A673 (cell line): ENCODE measurements at regions not wholly inside any gene's neighbourhood (a gene's known extent, or its start where the extent isn't known, plus 50 kb on each side); places are given as distances from the start of the nearest gene placed in this dataset.

Source experiments
- BruUV-seq: library from RNA; stranded (reverse); fragments of 400-500 nt; replicated peaks from 2 replicates; lab custom pipeline; 2021; lab: Mats Ljungman, UMichigan
- CTCF ChIA-PET: fragments of 300-600 bp; sonication (Branson Sonifier 250); formaldehyde crosslinking; loops from one replicate; lab custom pipeline; 2022; ENCODE audit warnings: antibody characterized with exemption; lab: Charles Lee
- POLR2A ChIA-PET: fragments of 300-600 bp; sonication (Branson Sonifier 250); formaldehyde crosslinking; loops from one replicate; lab custom pipeline; 2022; ENCODE audit warnings: antibody characterized with exemption; ENCODE audit not compliant: low non-redundant PET; lab: Charles Lee
- DNase-seq: peaks from one replicate; pipeline ENCODE4 v3.0.0-alpha.2; 2015; ENCODE audit warnings: low spot score
- H3K27ac ChIP-seq: fragments of 200-600 bp; sonication (generic); 2 replicates; pipeline ENCODE4 v1.5.1; 2016; ENCODE audit warnings: mixed run types, low read depth, mild to moderate bottlenecking, mixed read lengths, antibody characterized with exemption, low read length; ENCODE audit not compliant: poor library complexity, severe bottlenecking
- H3K27me3 ChIP-seq: fragments of 200-600 bp; sonication (generic); replicated peaks from 2 replicates; pipeline ENCODE4 v1.6.1; 2017; ENCODE audit warnings: mixed run types, low read depth, mild to moderate bottlenecking, mixed read lengths, antibody characterized with exemption, low read length; ENCODE audit not compliant: insufficient read depth, poor library complexity
- H3K36me3 ChIP-seq: fragments of 200-600 bp; sonication (generic); 2 replicates; pipeline ENCODE4 v1.6.1; 2016; ENCODE audit warnings: mixed run types, mild to moderate bottlenecking, mixed read lengths, antibody characterized with exemption, low read length; ENCODE audit not compliant: insufficient read depth, poor library complexity, severe bottlenecking
- H3K4me1 ChIP-seq: fragments of 200-600 bp; sonication (generic); 2 replicates; pipeline ENCODE4 v1.6.1; 2017; ENCODE audit warnings: mixed run types, mild to moderate bottlenecking, mixed read lengths, antibody characterized with exemption, low read length; ENCODE audit not compliant: insufficient read depth, poor library complexity, severe bottlenecking
- H3K4me3 ChIP-seq: fragments of 200-600 bp; sonication (generic); 2 replicates; pipeline ENCODE4 v1.5.1; 2016; ENCODE audit warnings: low read depth, mixed run types, mild to moderate bottlenecking, mixed read lengths, low read length; ENCODE audit not compliant: poor library complexity, severe bottlenecking
- H3K9me3 ChIP-seq: fragments of 200-600 bp; sonication (generic); 2 replicates; pipeline ENCODE4 v1.6.1; 2016; ENCODE audit warnings: mixed run types, low read depth, mild to moderate bottlenecking, mixed read lengths, antibody characterized with exemption, low read length; ENCODE audit not compliant: poor library complexity, severe bottlenecking
- CTCF ChIP-seq: fragments of 300-800, 200-600 bp; sonication (generic); conservative IDR thresholded peaks from 2 replicates; pipeline ENCODE4 v1.5.1; 2017; ENCODE audit warnings: low read depth, mild to moderate bottlenecking, antibody characterized with exemption, low read length, moderate library complexity, mixed read lengths
- EZH2 ChIP-seq: fragments of 200-600 bp; sonication (generic); IDR thresholded peaks from 2 replicates; pipeline ENCODE4 v1.6.1; 2017; ENCODE audit warnings: borderline replicate concordance, low read depth, mild to moderate bottlenecking, mixed read lengths, antibody characterized with exemption, low read length; ENCODE audit not compliant: poor library complexity, severe bottlenecking
- intact Hi-C: fragments of 100-400 bp; cut with micrococcal nuclease; formaldehyde crosslinking; loops from one replicate; pipeline ENCODE4 v1.10.0; 2022; ENCODE audit not compliant: unreplicated experiment

DNA sequence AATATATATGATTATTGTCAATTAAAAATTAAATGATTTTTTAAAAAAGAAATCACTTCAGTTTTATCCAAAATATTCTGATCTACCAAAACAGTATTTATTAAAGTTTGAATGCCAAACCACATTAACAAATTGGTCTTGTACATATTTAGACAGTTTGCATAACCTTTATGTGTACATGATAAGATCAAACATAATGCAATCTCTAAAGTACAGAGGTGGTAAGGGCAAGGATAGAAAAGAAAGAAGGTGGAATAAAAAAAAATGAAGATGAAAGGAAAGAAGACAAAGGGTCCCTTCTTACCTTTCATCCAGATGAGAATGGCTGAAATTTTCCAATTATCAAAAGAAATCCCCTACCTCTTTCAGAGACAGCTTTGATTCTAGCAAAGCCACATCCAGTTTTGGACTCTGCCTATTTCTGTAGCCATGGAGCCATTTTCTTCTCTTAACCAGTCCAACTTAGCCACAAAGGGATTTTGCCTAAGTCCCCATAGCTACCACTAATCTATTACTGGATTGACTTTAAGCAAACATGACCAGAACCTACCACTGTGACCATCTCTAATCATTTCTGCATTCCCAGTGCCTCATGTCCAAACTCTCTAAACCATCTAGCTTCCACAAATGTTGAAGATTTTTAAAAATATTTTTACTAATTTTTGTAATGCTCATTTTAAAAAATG, 133.3 kb upstream of the TRPM3 start:
- Histone ChIP-seq H3K36me3 (no peaks in the 10 kb centered on the region), H3K27me3 (no peaks in the 10 kb centered on the region), H3K9me3 (no peaks in the 10 kb centered on the region), H3K4me1 (no peaks in the 10 kb centered on the region), H3K27ac (no peak overlapping the region), H3K4me3 (no peak overlapping the region)
- intact Hi-C loops, result no loop called here
- BruUV-seq, result no TSS peak
- ChIA-PET POLR2A (no interaction called here), CTCF (no interaction called here)
- no peak for TF ChIP-seq EZH2
- no peak for DNase-seq

DNA sequence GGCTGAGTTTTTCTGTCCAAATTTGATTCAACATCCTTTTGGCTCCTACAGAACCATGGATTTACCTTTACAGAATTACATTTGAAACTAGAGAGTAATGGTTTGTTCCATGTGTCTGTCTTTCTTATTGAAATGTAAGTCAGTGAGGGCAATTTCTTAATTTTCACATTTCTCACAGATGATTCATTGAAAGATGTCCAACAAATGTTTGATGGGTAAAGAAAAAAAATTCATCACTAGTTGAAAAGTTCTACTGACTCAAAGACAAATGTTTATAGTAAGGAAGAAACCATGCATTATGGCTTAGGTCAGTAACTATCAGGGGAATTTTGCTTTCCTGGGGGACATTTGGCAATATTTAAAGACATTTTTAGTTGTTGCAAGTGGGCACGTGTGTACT, 131.6 kb upstream of the TRPM3 start:
- intact Hi-C loops, result no loop called here
- Histone ChIP-seq H3K9me3 (no peaks in the 10 kb centered on the region), H3K4me3 (no peak overlapping the region), H3K27me3 (no peaks in the 10 kb centered on the region), H3K36me3 (no peaks in the 10 kb centered on the region), H3K4me1 (no peaks in the 10 kb centered on the region), H3K27ac (no peak overlapping the region)
- no peak for TF ChIP-seq CTCF
- TF ChIP-seq EZH2, result no peak
- POLR2A ChIA-PET, result no interaction called here
- CTCF ChIA-PET, result no interaction called here
- BruUV-seq, result no TSS peak
- DNase-seq, result no peak

GRCh38 chr9:71250581-71250980, 129.2 kb upstream of the TRPM3 start:
- H3K27me3 ChIP-seq, result no peaks in the 10 kb centered on the region
- ChIA-PET CTCF (interaction anchor here (0.6 kb wide), 1 partner anchor 610 kb away, joined by 4 read pairs; no protein-coding TSS in a partner anchor), POLR2A (no interaction called here)
- no peak overlapping the region for H3K4me3 ChIP-seq
- H3K27ac ChIP-seq, result no peak overlapping the region
- intact Hi-C loops, result no loop called here
- H3K36me3 ChIP-seq, result no peaks in the 10 kb centered on the region
- no peak for DNase-seq
- no peaks in the 10 kb centered on the region for H3K9me3 ChIP-seq
- TF ChIP-seq EZH2, result no peak
- no peak for TF ChIP-seq CTCF
- H3K4me1 ChIP-seq, result no peaks in the 10 kb centered on the region
- BruUV-seq, result no TSS peak
